DMS79 (cell line): ENCODE measurements at regions not wholly inside any gene's neighbourhood (a gene's known extent, or its start where the extent isn't known, plus 50 kb on each side); places are given as distances from the start of the nearest gene placed in this dataset.

Source experiments
- DNase-seq: peaks from one replicate; lab custom pipeline; 2025; lab: John Stamatoyannopoulos, UW

- no peak for DNase-seq
These were observed 323.0 kb downstream of the SH2D4B start for GRCh38 chr10:80860719-80861118.

GRCh38 chr10:80861882-80862281 is 324.2 kb downstream of the SH2D4B start:
- no peak for DNase-seq

GRCh38 chr10:80870282-80870681 is 332.6 kb downstream of the SH2D4B start:
- no peak for DNase-seq

- no peak for DNase-seq
These were observed 333.4 kb downstream of the SH2D4B start for GRCh38 chr10:80871083-80871482.

- DNase-seq, result no peak
These were observed 340.6 kb downstream of the SH2D4B start for GRCh38 chr10:80878330-80878729.

- no peak for DNase-seq
These were observed 352.4 kb downstream of the SH2D4B start for GRCh38 chr10:80890146-80890545.

- DNase-seq, result no peak
These were observed 355.6 kb downstream of the SH2D4B start for GRCh38 chr10:80893256-80893655.

GRCh38 chr10:80894311-80894791 is 356.6 kb downstream of the SH2D4B start:
- DNase-seq, result no peak

- DNase-seq, result no peak
These were observed 357.2 kb downstream of the SH2D4B start for GRCh38 chr10:80894797-80895467.

- DNase-seq, result no peak
These were observed 358.4 kb downstream of the SH2D4B start for GRCh38 chr10:80896076-80896475.

GRCh38 chr10:80896959-80897358 is 359.3 kb downstream of the SH2D4B start:
- DNase-seq, result no peak

- no peak for DNase-seq
These were observed 363.0 kb downstream of the SH2D4B start for GRCh38 chr10:80900661-80901060.

GRCh38 chr10:80908611-80909010 is 370.9 kb downstream of the SH2D4B start:
- DNase-seq, result no peak

- no peak for DNase-seq
These were observed 371.6 kb downstream of the SH2D4B start for GRCh38 chr10:80909254-80909653.

GRCh38 chr10:80917636-80918035 is 379.9 kb downstream of the SH2D4B start:
- no peak for DNase-seq

- no peak for DNase-seq
These were observed 383.3 kb downstream of the SH2D4B start for GRCh38 chr10:80921032-80921431.

GRCh38 chr10:80924063-80924952 is 386.6 kb downstream of the SH2D4B start:
- DNase-seq, result no peak

GRCh38 chr10:80927419-80928078 is 389.8 kb downstream of the SH2D4B start:
- no peak for DNase-seq

GRCh38 chr10:80938903-80939302 is 401.2 kb downstream of the SH2D4B start:
- DNase-seq, result no peak

GRCh38 chr10:80945264-80945880 is 407.7 kb downstream of the SH2D4B start:
- no peak for DNase-seq

- no peak for DNase-seq
These were observed 408.4 kb downstream of the SH2D4B start for GRCh38 chr10:80946073-80946472.
